Aorta (tissue), 5 donors: ENCODE measurements at regions not wholly inside any gene's neighbourhood (a gene's known extent, or its start where the extent isn't known, plus 50 kb on each side); places are given as distances from the start of the nearest gene placed in this dataset.

Experiments
- ATAC-seq: fragments of 200-7000 bp; cut with Tn5 transposase; one replicate; pipeline ENCODE4 v1.9.1; 2022; ENCODE audit warnings: moderate library complexity; ENCODE audit not compliant: low FRiP score
- DNase-seq, 2 donors: peaks; one replicate each; pipeline ENCODE4 v3.0.0-alpha.2; 2020
- H3K27ac ChIP-seq, 2 donors: one replicate each; pipeline ENCODE4 v1.5.1; 2013; ENCODE audit warnings: low read length in 2 of 2, mild to moderate bottlenecking in 2 of 2, moderate library complexity in 2 of 2, control low read depth in 1 of 2, inconsistent platforms in 1 of 2, low read depth in 1 of 2
- H3K27me3 ChIP-seq, 2 donors: one replicate each; pipeline ENCODE4 v1.6.1; 2013; ENCODE audit warnings: control low read depth in 1 of 2, low read length in 1 of 2, mild to moderate bottlenecking in 1 of 2, moderate library complexity in 1 of 2; ENCODE audit not compliant: insufficient read depth in 2 of 2, control insufficient read depth in 1 of 2
- H3K36me3 ChIP-seq, 2 donors: one replicate each; pipeline ENCODE4 v1.6.1; 2013; ENCODE audit warnings: control low read depth in 1 of 2, low read length in 1 of 2, mild to moderate bottlenecking in 1 of 2; ENCODE audit not compliant: insufficient read depth in 2 of 2, control insufficient read depth in 1 of 2
- H3K4me1 ChIP-seq, 2 donors: one replicate each; pipeline ENCODE4 v1.6.1; 2013; ENCODE audit warnings: low read length in 2 of 2, control low read depth in 1 of 2, mild to moderate bottlenecking in 1 of 2, moderate library complexity in 1 of 2; ENCODE audit not compliant: insufficient read depth in 2 of 2, control insufficient read depth in 1 of 2
- H3K4me3 ChIP-seq, 2 donors: one replicate each; pipeline ENCODE4 v1.5.1; 2013; ENCODE audit warnings: low read length in 2 of 2, control low read depth in 1 of 2, mild to moderate bottlenecking in 1 of 2
- H3K9me3 ChIP-seq: one replicate; pipeline ENCODE4 v1.6.1; 2013; ENCODE audit warnings: mild to moderate bottlenecking, low read length; ENCODE audit not compliant: control insufficient read depth
- WGBS, 2 donors: extraction: QIAGEN DNeasy Blood & Tissue Kit; methylation state at CpG; one replicate each; pipeline ENCODE4 v1.1.7; 2013; 5-methylcytosine and 5-hydroxymethylcytosine counted together
- intact Hi-C, 2 donors: fragments of 100-400 bp; cut with DNase I; formaldehyde crosslinking; loops; one replicate each; pipeline versions ENCODE4 v1.14.2 to v1.15.0; 2022
- donor health status: healthy with polysubstance abuse.
- donor health status: Bipolar disorder and iron deficiency.
- donor health status: DM: no; HTN: no; CAD: no.
- donor health status: DM: no; HTN: no; CAD: no.
- donor health status: DM: yes; HTN: yes; CAD: no.

DNA sequence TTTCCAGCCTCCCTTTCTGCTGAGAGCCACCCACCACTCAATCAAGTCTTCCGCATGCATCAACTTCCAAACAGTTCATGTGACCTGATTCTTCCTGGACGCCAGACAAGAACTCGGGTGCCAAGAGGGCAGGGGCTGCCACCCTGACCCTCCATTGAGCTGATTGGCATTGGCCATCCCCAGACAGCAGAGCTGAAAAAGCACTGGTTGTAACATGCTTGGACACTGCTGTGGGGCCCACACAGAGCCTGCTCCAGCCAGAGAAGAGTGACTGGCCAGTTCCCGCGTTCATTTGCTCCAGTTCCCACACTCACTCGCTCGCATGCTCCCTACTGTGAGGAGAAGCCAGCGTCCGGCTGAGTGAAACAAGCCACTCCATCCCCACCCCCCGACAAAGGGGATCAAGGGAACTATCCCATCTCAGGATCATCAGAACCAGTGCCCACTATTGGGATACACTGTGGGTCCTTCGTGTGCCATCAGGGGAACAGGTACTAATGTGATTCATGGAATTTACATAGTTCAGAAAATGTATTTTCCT, 420.3 kb downstream of the NPHP4 start:
- H3K27ac ChIP-seq = no peak overlapping the region
- no peaks in the 10 kb centered on the region for H3K9me3 ChIP-seq
- no peaks in the 10 kb centered on the region for H3K27me3 ChIP-seq
- H3K36me3 ChIP-seq = no peaks in the 10 kb centered on the region
- DNase-seq = no peak
- no peak overlapping the region for H3K4me3 ChIP-seq
- WGBS, 2 donors = 76 to 77% methylated on average over 11 of the region's 11 CpGs
- no peaks in the 10 kb centered on the region for H3K4me1 ChIP-seq
- no peak for ATAC-seq
- intact Hi-C loops = no loop called here

DNA sequence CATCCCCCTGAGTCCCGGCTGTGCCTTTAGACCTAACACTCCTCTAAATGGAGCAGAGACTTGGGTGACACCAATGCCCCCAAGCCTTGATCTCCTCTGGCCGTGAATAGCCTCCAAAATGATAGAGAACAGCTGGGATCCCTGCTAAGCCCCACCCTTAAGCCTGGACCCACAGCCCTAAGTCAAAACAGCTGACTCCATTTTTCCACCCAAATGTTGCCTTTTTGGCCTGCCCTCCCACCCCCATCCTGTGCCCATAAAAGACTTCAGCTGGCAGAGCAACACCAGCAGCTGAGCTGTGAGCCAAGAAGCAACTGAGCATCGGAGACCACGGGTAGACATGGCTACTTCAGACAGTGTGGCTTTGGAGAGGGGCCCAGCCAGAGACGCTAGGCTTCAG, 420.8 kb downstream of the NPHP4 start:
- WGBS, 2 donors = 63 to 79% methylated on average over 5 of the region's 5 CpGs
- intact Hi-C loops = no loop called here
- no peak for ATAC-seq

DNA sequence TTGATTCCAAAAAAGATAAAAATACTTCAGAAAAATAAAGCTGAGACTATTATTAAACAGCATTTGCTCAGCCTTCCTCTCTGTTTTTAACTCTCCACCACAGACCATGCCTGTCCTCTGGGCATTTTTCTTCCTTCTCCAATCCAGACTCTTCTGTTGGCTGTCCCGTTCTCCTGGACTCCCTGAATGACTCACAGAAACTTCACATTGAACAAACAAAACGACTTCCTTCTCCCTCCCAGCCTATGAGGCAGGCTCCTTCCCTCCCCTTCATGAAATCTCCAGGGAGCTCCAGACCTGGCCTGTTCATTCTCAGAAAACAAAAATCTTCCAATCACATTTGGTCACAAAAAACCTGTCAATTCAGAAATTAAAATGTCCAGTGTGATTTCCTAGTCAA, 421.3 kb downstream of the NPHP4 start:
- H3K9me3 ChIP-seq = no peaks in the 10 kb centered on the region
- intact Hi-C loops = no loop called here
- WGBS, 2 donors = 9 to 15% methylated on average over 2 of the region's 2 CpGs
- H3K4me3 ChIP-seq = no peak overlapping the region
- no peaks in the 10 kb centered on the region for H3K36me3 ChIP-seq
- H3K27ac ChIP-seq = no peak overlapping the region
- H3K4me1 ChIP-seq = no peaks in the 10 kb centered on the region
- ATAC-seq (no peak), DNase-seq (no peak)
- H3K27me3 ChIP-seq = no peaks in the 10 kb centered on the region

More for the DNA sequence above, 420.8 kb downstream of the NPHP4 start:
- Histone ChIP-seq H3K27me3 (no peaks in the 10 kb centered on the region), H3K4me3 (no peak overlapping the region), H3K9me3 (no peaks in the 10 kb centered on the region), H3K27ac (no peak overlapping the region), H3K36me3 (no peaks in the 10 kb centered on the region), H3K4me1 (no peaks in the 10 kb centered on the region)
- DNase-seq = no peak

DNA sequence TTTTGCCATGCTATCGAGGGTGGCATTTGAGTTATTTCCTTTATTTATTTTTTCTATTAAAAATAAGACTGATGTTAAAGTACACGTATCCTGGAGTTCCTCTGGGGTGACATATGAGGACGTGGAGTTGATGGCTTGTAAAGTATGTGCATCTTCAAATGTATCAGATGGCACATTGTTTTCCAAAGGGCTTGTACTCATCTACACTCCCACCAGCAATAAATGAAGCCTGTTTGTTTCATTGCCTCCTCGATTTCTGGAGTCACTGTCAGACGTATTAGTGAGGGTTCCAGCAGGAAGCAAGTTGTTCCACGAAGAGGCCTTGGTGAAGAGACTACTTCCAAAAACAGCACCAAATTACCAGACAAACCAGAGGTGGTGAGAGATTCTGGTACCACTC, 423.9 kb downstream of the NPHP4 start:
- Histone ChIP-seq H3K36me3 (no peaks in the 10 kb centered on the region), H3K27me3 (no peaks in the 10 kb centered on the region), H3K4me3 (no peak overlapping the region), H3K9me3 (no peaks in the 10 kb centered on the region), H3K27ac (no peak overlapping the region), H3K4me1 (no peaks in the 10 kb centered on the region)
- 53 to 57% methylated on average over 6 of the region's 6 CpGs for WGBS, 2 donors
- DNase-seq = no peak
- intact Hi-C loops = no loop called here
- no peak for ATAC-seq

DNA sequence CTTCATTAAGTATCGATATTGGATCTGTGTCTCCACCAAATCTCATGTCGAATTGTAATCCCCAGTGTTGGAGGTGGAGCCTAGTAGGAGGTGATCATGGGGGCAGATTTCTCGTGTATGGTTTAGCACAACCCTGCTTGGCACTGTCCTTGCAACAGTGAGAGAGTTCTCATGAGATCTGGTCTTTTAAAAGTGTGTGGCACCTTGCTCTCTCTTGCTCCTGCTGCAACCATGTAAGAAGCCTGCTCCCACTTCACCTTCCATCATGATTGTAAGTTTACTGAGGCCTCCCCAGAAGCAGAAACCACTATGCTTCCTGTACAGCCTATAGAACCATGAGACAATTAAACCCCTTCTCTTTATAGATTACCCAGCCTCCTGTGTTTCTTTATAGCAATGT, 424.4 kb downstream of the NPHP4 start:
- ATAC-seq = no peak
- no peaks in the 10 kb centered on the region for H3K4me1 ChIP-seq
- H3K27ac ChIP-seq = no peak overlapping the region
- H3K27me3 ChIP-seq = no peaks in the 10 kb centered on the region
- no peaks in the 10 kb centered on the region for H3K36me3 ChIP-seq
- H3K9me3 ChIP-seq = no peaks in the 10 kb centered on the region
- no peak for DNase-seq
- intact Hi-C loops = no loop called here
- WGBS, 2 donors = 58 to 72% methylated on average over 3 of the region's 3 CpGs
- no peak overlapping the region for H3K4me3 ChIP-seq

DNA sequence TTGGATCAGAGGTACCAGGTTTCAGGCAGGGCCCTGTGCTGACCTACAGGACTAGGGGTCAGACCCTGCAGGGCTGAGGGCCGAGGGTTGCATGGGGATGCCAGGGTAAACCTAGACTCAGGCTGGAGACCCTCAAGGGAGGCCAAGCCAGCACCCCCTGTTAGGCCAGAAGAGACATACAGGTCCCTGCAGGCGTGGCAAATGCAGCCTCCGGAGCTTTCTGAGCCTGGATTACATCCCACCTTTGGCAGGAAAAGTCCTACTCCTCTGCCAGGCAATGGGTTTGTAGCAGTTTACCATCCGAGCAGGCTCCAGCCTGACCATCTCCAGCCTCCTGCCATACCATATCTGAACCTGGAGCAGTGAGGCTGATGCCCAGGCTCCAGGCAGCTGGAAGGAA, 425.3 kb downstream of the NPHP4 start:
- Histone ChIP-seq H3K27ac (no peak overlapping the region), H3K9me3 (no peaks in the 10 kb centered on the region), H3K36me3 (no peaks in the 10 kb centered on the region), H3K4me1 (no peaks in the 10 kb centered on the region), H3K4me3 (no peak overlapping the region), H3K27me3 (no peaks in the 10 kb centered on the region)
- intact Hi-C loops = no loop called here
- 51 to 64% methylated on average over 4 of the region's 4 CpGs for WGBS, 2 donors
- ATAC-seq (no peak), DNase-seq (no peak)

DNA sequence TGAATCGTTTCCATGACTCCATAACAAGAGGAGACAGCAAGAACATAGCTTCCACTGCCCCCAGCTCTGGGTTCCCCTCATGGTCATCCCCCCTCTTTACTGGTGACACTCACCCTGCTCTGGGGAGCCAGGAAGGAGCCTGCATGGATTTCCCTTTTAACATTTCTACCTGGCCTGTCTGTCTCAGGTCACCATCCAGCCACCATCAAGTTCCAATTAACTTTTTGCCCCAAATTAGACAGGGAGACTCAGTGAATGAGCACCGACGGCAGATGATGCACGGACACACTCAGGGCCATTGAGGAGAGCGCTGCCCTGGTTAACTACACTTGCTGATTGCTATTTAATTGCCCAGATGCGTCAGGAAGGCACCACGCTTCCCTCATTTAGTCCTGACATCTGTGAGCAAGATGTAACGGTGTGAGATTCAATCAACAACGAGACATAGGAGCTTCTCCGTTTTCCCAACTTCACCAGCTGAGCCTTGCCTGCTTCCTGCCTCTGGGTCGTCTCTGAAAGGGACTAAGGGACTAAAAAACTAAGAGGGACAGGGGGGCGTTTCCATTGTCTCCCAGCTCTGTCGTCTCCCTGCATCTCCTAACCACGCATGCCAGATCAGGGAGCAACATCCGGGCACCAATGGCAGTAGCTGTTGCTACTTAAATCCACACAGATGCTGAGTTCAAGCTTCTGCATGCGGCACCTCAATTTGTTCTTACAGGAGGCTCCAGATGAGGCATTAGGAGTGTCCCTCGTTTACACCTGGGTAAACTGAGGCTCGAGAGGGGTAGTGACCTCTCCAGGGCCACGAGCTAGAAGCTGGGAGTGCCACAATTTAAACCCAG, 426.7 kb downstream of the NPHP4 start:
- H3K4me3 ChIP-seq = no peak overlapping the region
- H3K27ac ChIP-seq = no peak overlapping the region
- no peaks in the 10 kb centered on the region for H3K36me3 ChIP-seq
- ATAC-seq = no peak
- H3K27me3 ChIP-seq = no peaks in the 10 kb centered on the region
- intact Hi-C loops = no loop called here
- DNase-seq = no peak
- 31 to 49% methylated on average over 19 of the region's 19 CpGs for WGBS, 2 donors
- H3K4me1 ChIP-seq = no peaks in the 10 kb centered on the region
- H3K9me3 ChIP-seq = no peaks in the 10 kb centered on the region

DNA sequence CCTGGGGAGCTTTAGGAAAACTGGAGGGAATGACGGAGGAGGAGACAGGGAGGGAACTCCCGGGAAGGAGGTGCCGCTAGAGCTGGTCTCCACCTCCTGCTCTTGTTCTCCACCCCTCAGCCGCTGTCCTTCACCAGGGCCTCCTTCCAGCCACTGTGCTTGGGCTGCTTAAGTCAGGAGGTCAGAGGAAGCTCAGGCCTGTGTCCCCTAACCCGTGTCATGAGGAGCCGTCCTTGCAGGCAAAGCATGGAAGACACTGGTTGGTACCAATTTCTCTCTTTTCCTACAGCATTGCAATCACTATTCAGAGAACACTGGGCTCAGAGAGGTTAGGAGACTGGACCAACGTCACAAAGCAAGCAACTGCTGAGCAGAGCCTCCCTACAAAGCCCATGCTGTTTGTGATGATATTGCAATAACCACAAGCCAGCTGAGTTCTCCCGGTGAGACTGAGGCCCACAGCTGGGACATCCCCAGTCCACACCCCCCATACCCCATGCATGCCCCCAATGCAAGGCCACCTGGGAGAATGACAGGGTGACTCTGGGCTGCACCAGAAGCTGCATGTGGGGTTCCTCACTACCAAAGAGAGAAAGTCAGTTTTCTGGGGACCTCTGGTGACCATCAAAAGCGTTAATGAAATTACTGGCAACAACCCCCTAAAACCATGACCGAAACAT, 427.5 kb downstream of the NPHP4 start:
- Histone ChIP-seq H3K27ac (no peak overlapping the region), H3K36me3 (no peaks in the 10 kb centered on the region), H3K4me3 (no peak overlapping the region), H3K4me1 (no peaks in the 10 kb centered on the region), H3K9me3 (no peaks in the 10 kb centered on the region), H3K27me3 (no peaks in the 10 kb centered on the region)
- WGBS, 2 donors = 85 to 87% methylated on average over 10 of the region's 10 CpGs
- intact Hi-C loops = no loop called here
- ATAC-seq (no peak), DNase-seq (no peak)
